GM23248 (cell line): ENCODE measurements at regions not wholly inside any gene's neighbourhood (a gene's known extent, or its start where the extent isn't known, plus 50 kb on each side); places are given as distances from the start of the nearest gene placed in this dataset.
"Not testable (repeated sequence)": the region's sequence is repeated elsewhere in the genome, so short reads cannot be mapped to it uniquely, and the experiment has no call there.

Experiments
- EZH2 ChIP-seq: fragments of 200-600 bp; sonication (generic); IDR thresholded peaks from 2 replicates; pipeline ENCODE4 v1.6.1; 2018; ENCODE audit warnings: antibody characterized with exemption, mild to moderate bottlenecking; ENCODE audit not compliant: insufficient read depth, poor library complexity, severe bottlenecking
- EZH2phosphoT487 ChIP-seq: fragments of 200-600 bp; sonication (generic); IDR thresholded peaks from 2 replicates; pipeline ENCODE4 v1.6.1; 2018; ENCODE audit warnings: antibody characterized with exemption, moderate library complexity, mild to moderate bottlenecking, low read depth; ENCODE audit not compliant: insufficient read depth

GRCh38 chr1:83271834-83272233, 727.1 kb downstream of the TTLL7 start:
- TF ChIP-seq EZH2, EZH2phosphoT487: not testable (repeated sequence)
